Daoy (cell line): ENCODE measurements at regions not wholly inside any gene's neighbourhood (a gene's known extent, or its start where the extent isn't known, plus 50 kb on each side); places are given as distances from the start of the nearest gene placed in this dataset.
A peak's percentile ranks its signal among the peaks of the same experiment; 100 is the strongest.
"Not testable (repeated sequence)": the region's sequence is repeated elsewhere in the genome, so short reads cannot be mapped to it uniquely, and the experiment has no call there.

Experiments used
- DNase-seq: peaks from one replicate; pipeline ENCODE4 v3.0.0-alpha.2; 2015; ENCODE audit warnings: low read depth

DNA sequence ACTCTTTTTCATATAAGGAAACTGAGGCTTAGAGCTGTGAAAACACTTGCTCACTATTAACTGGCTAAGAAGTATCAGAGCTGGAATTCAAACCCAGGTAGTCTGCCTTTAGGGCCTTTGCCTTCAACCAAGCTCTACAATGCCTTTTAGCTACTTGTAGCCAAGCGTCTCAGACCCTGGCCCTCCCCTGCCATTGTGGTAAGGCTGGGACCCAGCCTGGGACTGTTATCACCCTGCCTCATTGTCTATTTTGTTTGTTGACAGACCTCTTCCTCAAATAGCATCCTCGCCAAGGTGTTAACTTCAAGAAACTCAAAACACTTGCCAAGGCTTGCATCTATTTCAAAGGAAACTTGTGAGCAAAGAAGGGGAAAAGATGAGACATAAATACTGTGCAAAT lies 76.7 kb upstream of the CD28 start:
- no peak for DNase-seq

GRCh38 chr2:203631068-203631757 lies 75.2 kb upstream of the CD28 start:
- no peak for DNase-seq

- DNase-seq, result no peak
Measured at GRCh38 chr2:203636588-203637470, 69.6 kb upstream of the CD28 start.

- DNase-seq, result peak; percentile 6
Measured at GRCh38 chr2:203637471-203638167, 68.8 kb upstream of the CD28 start.

DNA sequence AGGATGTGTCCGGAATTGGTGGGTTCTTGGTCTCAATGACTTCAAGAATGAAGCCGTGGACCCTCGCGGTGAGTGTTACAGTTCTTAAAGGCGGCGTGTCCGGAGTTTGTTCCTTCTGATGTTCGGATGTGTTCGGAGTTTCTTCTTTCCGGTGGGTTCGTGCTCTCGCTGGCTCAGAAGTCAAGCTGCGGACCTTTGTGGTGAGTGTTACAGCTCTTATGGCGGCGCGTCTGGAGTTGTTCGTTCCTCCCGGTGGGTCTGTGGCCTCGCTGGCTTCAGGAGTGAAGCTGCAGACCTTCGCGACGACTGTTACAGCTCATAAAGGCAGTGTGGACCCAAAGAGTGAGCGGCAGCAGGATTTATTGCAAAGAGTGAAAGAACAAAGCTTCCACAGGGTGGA lies 64.6 kb upstream of the CD28 start:
- not testable (repeated sequence) for DNase-seq

DNA sequence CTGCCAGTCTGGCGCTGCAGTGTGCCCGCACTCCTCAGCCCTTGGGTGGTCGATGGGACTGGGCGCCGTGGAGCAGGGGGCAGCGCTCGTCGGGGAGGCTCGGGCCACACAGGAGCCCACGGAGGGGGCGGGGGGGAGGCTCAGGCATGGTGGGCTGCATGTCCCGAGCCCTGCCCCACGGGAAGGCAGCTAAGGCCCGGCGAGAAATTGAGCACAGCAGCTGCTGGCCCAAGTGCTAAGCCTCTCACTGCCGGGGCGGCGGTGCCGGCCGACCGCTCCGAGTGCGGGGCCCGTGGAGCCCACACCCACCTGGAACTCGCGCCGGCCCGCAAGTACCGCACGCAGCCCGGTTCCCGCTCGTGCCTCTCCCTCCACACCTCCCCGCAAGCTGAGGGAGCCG lies 63.6 kb upstream of the CD28 start:
- DNase-seq, result not testable (repeated sequence)

DNA sequence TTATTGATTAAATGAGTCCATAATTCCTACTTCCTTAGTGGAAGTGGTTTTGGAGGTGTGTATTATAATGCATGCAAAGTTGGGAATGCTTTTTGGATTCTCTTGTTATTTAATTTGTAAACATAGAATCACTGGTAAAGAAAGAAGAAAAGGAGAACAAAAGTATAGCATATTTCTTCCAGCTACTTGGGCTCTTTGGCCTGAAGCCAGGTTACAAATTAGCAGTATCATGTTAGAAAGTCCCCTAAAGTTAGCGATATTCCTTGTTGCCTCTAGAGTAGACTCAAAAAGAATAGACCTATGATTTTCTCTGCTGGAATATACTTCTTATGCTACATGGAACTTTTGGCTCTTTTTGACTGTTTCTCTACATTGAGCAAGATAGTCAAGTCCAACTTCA lies 60.6 kb upstream of the CD28 start:
- no peak for DNase-seq

DNA sequence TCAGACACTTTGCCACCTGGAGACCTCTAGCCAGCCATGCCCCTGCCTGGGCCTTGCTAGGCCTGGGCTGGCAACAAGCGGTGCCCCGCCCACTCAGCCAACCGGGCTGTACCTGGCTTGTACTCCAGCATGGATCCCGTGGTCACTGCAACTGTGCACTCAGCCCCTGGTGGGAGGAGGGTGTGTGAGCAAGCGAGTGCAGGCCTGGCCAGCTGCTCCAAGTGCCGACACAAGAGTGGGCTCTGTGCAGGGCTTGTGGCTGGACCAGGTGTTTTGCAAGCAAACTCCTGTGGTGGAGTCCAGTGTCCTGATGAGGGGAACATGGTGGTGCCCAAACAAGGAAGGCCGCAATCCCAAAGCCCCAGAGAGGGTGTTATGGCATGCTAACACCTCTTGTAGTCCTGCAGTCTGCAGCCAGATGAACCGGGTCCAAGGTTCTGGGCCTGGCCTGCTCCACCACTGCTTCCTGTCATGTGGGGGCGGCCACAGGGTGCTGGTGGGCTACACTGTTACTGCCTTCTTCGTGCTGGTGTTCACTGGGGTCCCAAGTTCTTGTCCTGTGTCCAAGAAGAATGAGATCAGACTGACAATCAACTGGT lies 60.1 kb upstream of the CD28 start:
- no peak for DNase-seq

DNA sequence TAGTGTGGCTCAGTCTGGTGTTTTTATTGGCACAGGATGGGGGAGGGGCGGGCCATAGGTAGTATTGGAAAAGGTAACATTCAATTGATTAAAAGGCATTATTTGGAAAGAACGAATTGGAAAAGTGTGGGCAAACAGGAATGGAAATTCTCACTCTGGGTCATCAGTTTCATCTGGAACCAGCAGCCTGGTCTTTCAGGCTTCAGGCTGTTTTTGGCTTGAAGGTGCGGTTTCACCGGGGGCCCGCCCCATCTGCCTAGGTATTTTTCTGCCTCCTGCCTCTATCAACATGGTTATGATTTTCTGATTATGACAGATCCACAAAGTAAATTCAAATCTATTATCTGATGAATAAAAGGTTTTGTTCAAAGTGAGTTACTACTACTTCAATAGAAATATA lies 59.5 kb upstream of the CD28 start:
- DNase-seq, result no peak

GRCh38 chr2:203647579-203647978 lies 58.9 kb upstream of the CD28 start:
- no peak for DNase-seq

- DNase-seq, result no peak
Measured at GRCh38 chr2:203648273-203648672, 58.2 kb upstream of the CD28 start.

DNA sequence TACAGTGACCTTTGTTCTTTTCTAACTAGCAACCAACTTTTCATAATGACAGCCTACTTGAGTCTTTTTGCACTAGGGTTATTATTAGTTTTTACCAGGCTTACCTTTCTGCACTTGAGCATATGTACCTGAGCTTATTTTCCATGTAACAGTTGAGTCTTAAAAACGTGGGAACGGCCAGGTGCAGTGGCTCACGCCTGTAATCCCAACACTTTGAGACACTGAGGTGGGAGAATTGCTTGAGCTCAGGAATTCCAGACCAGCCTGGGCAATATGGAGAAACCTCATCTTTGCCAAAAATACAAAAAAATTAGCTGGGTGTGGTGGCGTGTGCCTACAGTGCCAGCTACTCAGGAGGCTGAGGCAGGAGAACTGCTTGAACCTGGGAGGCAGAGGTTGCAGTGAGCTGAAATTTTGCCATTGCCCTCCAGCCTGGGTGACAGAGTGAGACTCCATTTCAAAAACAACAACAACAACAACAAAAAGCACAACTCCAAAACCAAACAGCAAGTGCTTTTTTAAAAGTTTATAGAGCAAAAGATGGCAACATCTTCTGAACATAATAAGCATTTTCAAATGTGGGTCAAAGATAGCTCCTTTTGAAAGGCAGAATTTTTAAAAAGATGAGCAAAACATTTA lies 57.1 kb upstream of the CD28 start:
- no peak for DNase-seq

DNA sequence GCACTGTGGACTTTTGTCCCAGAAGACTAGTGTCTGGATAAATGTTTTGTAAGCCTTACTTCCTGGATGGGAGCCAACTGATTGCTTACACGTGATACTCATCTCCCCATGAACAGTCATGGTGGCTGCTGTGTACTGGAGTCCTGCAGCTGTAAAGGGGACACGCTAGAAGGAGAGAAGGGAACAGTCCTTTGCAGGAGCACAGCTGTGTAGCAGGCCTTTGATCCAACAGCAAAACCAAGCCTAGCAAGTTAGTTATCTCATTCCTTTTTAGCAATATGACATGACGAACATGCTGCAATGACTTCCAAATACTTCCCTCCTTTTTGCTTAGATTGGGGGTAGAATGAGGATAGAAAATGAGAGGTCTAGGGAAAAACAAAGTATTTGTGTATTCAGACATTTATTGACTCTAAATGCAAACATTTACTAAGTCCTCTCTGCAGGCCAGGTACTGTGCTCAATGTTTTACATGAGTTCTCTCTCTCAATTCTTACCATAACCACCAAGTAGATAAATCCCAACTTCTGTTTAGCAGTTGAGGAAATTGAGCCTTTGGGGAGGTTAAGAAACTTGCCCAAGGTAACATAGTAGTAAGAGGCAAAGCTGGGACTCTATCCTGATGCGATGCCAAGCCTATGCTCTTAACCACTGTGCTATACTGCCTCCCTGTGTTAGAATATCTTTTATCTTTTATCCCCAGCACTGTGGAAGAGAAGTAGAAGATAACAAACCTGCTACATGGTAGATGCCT lies 55.4 kb upstream of the CD28 start:
- peak; percentile 36 for DNase-seq

- DNase-seq, result no peak
Measured at GRCh38 chr2:203651621-203652020, 54.8 kb upstream of the CD28 start.

GRCh38 chr2:203654826-203655225 lies 51.6 kb upstream of the CD28 start:
- DNase-seq, result no peak

DNA sequence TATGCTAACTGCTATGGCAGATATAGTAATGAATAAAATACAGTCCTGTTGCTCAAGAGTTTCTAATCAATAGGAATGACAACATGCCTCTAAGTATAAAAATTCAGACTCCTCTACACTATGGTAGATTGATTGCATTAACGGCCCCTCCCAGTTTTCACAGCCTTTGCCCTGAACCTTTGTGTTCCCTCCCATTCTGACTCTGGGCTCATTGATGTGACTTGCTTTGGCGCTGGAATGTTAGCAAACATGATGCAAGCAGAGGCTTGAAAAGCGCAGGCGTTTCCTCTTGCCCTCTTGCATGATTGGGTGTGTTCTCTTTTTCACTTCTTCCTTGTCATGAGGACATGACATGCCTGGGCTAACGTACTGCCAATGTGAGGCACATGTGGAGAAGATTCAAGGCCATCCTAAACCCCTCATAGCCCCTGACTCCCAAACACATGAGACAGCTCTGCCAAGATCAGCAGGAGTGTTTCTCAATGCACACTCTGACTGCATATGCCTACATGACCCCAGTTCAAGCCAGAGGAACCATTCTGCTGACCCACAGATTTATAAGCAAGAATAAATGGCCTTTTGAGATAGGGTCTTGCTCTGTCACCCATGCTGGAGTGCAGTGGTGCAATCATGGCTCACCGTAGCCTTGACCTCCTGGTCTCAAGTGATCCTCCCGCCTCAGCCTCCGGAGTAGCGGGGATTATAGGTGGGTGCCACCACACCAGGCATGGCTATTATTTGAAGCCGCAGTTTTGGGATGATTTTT lies 49.7 kb upstream of the CD28 start:
- no peak for DNase-seq
